ENCODE measurements at regions not wholly inside any gene's neighbourhood (a gene's known extent, or its start where the extent isn't known, plus 50 kb on each side); places are given as distances from the start of the nearest gene placed in this dataset.

DNA sequence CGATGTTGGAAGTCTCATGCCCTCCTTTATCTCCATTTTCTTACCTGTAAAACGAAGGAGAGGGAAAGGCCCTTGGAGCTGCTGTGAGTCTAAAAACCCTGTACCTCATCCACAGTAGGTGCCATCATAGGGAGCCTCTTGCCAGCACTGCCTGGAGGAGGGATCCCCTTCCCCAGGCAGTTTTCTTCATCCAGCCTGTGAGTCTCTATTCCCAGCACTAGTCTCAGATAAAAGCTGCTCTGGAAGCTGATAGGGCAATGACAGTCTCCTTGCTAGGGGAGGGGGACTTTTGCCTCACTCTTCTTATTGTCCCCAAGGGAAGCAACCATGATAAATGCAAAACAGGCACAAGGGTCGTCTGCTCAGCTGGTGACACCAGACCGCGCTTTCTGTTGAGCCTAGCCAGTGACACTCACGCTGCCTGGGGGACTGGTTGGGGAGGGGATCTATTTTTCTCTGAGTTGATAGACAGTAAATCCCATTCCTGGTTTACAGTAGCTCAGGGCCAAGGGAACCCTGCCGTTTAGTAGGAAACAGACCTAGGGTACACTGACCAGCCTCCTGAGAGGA is 139.5 kb upstream of the NABP1 start:
- DNase-seq (ENCODE audit: low spot score) = no peak
- Mint-ChIP-seq H3K4me3 (ENCODE audit: unreplicated experiment) (no peak overlapping the region), H3K36me3 (ENCODE audit: low read depth) (peaks cover 4% of the 10 kb centered on the region), H3K27ac (ENCODE audit: unreplicated experiment) (no peak overlapping the region), H3K27me3 (ENCODE audit: low read depth) (no peaks in the 10 kb centered on the region), H3K4me1 (ENCODE audit: low read depth) (peaks cover 1% of the 10 kb centered on the region), H3K9me3 (ENCODE audit: low read depth) (peaks cover 4% of the 10 kb centered on the region)
- TF ChIP-seq, protein P1, sequence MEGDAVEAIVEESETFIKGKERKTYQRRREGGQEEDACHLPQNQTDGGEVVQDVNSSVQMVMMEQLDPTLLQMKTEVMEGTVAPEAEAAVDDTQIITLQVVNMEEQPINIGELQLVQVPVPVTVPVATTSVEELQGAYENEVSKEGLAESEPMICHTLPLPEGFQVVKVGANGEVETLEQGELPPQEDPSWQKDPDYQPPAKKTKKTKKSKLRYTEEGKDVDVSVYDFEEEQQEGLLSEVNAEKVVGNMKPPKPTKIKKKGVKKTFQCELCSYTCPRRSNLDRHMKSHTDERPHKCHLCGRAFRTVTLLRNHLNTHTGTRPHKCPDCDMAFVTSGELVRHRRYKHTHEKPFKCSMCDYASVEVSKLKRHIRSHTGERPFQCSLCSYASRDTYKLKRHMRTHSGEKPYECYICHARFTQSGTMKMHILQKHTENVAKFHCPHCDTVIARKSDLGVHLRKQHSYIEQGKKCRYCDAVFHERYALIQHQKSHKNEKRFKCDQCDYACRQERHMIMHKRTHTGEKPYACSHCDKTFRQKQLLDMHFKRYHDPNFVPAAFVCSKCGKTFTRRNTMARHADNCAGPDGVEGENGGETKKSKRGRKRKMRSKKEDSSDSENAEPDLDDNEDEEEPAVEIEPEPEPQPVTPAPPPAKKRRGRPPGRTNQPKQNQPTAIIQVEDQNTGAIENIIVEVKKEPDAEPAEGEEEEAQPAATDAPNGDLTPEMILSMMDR (IDR thresholded peaks at IDR 0.05) = no peak

DNA sequence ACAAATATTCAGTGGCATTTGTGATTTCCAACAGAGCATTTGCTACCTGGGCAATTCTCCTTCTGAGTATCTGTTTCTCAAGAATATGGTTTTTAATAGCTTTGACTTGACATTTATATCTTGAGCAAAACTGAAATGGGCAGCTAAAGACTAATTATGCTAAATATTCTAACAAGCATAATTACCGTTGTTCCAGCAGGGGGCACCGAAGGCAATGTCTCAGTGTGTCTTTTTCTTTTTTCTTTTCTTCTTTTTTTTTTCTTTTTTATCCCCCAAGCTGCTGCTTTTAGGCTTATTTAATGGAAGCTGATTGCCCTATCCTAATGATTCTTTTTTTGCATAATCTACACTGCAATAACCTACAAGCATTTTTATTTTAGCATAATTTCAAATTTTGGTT is 138.9 kb upstream of the NABP1 start:
- Mint-ChIP-seq H3K27me3 (ENCODE audit: low read depth) (no peaks in the 10 kb centered on the region), H3K36me3 (ENCODE audit: low read depth) (peaks cover 4% of the 10 kb centered on the region), H3K27ac (ENCODE audit: unreplicated experiment) (no peak overlapping the region), H3K4me1 (ENCODE audit: low read depth) (peaks cover 8% of the 10 kb centered on the region), H3K9me3 (ENCODE audit: low read depth) (peaks cover 2% of the 10 kb centered on the region), H3K4me3 (ENCODE audit: unreplicated experiment) (no peak overlapping the region)
- DNase-seq (ENCODE audit: low spot score) = no peak
- TF ChIP-seq, protein P1 (IDR thresholded peaks at IDR 0.05) = peak; percentile 80

DNA sequence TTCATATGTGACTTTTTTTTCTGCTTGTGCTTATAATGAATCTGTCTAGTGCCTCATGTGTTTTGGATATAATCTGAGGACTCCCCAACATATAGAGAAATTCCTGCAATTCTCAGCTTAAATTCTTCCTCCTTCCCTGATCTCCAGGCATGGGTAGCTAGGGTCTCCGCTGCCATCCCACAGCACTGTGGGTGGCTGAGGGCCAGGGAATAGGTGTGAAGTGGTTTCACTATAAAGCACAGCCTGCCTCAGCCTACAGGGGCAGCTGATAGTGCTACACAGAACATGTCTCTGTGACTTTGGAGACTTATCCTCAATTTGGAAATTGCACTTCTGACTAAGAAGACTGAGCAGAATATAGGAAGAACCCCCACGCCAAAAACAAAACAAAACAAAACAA is 137.3 kb upstream of the NABP1 start:
- no peak overlapping the region for H3K4me3 Mint-ChIP-seq (ENCODE audit: unreplicated experiment)
- TF ChIP-seq, protein P1 (IDR thresholded peaks at IDR 0.05) = no peak
- no peak for DNase-seq (ENCODE audit: low spot score)
- no peaks in the 10 kb centered on the region for H3K27me3 Mint-ChIP-seq (ENCODE audit: low read depth)
- H3K27ac Mint-ChIP-seq (ENCODE audit: unreplicated experiment) = no peak overlapping the region
- no peaks in the 10 kb centered on the region for H3K36me3 Mint-ChIP-seq (ENCODE audit: low read depth)
- peaks cover 12% of the 10 kb centered on the region for H3K4me1 Mint-ChIP-seq (ENCODE audit: low read depth)
- H3K9me3 Mint-ChIP-seq (ENCODE audit: low read depth) = peaks cover 4% of the 10 kb centered on the region

DNA sequence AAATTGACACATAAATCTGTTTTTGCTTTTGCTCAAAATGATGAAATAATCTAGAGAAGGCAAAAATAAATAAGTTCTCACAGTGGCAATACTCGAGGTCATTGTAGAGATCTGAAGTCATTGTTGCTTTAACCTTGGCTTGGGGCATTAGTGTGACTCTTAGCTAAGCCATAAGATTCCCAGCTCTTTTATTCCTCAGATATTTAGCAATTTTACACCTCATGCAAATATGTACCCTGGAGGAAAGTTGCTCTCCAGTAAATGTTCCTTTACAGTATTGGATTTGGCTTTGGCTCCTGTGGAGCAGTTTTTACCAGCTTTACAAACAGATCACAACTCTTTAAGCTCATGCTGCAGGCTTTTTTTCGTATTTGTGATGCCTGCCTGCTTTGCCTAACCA is 134.2 kb upstream of the NABP1 start:
- no peak overlapping the region for H3K4me3 Mint-ChIP-seq (ENCODE audit: unreplicated experiment)
- H3K9me3 Mint-ChIP-seq (ENCODE audit: low read depth) = peaks cover 4% of the 10 kb centered on the region
- TF ChIP-seq, protein P1 (IDR thresholded peaks at IDR 0.05) = no peak
- H3K36me3 Mint-ChIP-seq (ENCODE audit: low read depth) = no peaks in the 10 kb centered on the region
- H3K27me3 Mint-ChIP-seq (ENCODE audit: low read depth) = no peaks in the 10 kb centered on the region
- peaks cover 12% of the 10 kb centered on the region for H3K4me1 Mint-ChIP-seq (ENCODE audit: low read depth)
- no peak overlapping the region for H3K27ac Mint-ChIP-seq (ENCODE audit: unreplicated experiment)
- DNase-seq (ENCODE audit: low spot score) = no peak

DNA sequence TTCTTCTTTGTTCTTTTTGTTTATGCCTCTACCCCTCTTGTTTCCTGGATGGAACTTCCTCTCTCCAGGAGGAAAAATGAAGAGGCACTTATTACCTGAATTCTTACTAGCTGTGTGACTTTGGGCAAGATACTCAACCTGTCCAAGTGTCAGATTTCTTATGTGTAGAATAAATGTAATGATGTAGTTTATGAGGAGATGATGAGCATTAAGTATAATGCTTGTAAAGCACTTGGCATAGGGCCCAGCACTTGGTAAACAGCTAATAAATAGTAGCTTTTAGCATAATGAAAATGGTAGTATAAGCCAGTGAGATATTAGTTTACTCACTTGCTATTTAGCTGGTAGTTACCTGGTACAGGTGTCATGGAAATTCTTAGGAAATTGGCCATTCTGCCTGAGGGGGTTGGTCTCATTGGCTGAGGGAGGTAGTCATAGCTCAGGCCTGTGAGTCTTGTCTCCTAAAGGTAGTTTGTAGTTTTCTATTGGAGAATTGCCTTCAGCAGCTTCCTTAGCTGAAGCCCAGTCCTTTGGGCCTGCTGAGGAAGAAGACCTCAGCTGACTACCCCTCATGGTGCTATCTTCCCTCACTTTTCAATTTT is 133.4 kb upstream of the NABP1 start:
- peaks cover 4% of the 10 kb centered on the region for H3K9me3 Mint-ChIP-seq (ENCODE audit: low read depth)
- peaks cover 12% of the 10 kb centered on the region for H3K4me1 Mint-ChIP-seq (ENCODE audit: low read depth)
- no peaks in the 10 kb centered on the region for H3K27me3 Mint-ChIP-seq (ENCODE audit: low read depth)
- no peaks in the 10 kb centered on the region for H3K36me3 Mint-ChIP-seq (ENCODE audit: low read depth)
- no peak for DNase-seq (ENCODE audit: low spot score)
- no peak overlapping the region for H3K4me3 Mint-ChIP-seq (ENCODE audit: unreplicated experiment)
- TF ChIP-seq, protein P1 (IDR thresholded peaks at IDR 0.05) = no peak
- H3K27ac Mint-ChIP-seq (ENCODE audit: unreplicated experiment) = no peak overlapping the region
